GM12865 (cell line): ENCODE measurements at regions not wholly inside any gene's neighbourhood (a gene's known extent, or its start where the extent isn't known, plus 50 kb on each side); places are given as distances from the start of the nearest gene placed in this dataset.
"Not testable (repeated sequence)": the region's sequence is repeated elsewhere in the genome, so short reads cannot be mapped to it uniquely, and the experiment has no call there.

ENCODE experiments used
- DNase-seq: peaks from one replicate; pipeline ENCODE4 v3.0.0; 2010; ENCODE audit warnings: low read depth
- H3K4me3 ChIP-seq: 2 replicates; pipeline ENCODE4 v1.5.1; 2011; ENCODE audit warnings: mild to moderate bottlenecking, low read depth, low read length, control low read depth
- CTCF ChIP-seq: IDR thresholded peaks from 2 replicates; pipeline ENCODE4 v1.5.1; 2011; ENCODE audit warnings: low read length, control low read depth, low read depth, inconsistent platforms; ENCODE audit not compliant: insufficient read depth; ENCODE audit errors: missing control alignments

- H3K4me3 ChIP-seq = no peak overlapping the region
- no peak for DNase-seq
- no peak for TF ChIP-seq CTCF
Measured at GRCh38 chr15:100732211-100733055, 130.0 kb downstream of the ASB7 start.

- no peak overlapping the region for H3K4me3 ChIP-seq
- DNase-seq = no peak
- no peak for TF ChIP-seq CTCF
Measured at GRCh38 chr15:100733101-100733842, 130.9 kb downstream of the ASB7 start.

- not testable (repeated sequence) for DNase-seq, H3K4me3 ChIP-seq
Measured at GRCh38 chr15:100733843-100734185, 131.4 kb downstream of the ASB7 start.

DNA sequence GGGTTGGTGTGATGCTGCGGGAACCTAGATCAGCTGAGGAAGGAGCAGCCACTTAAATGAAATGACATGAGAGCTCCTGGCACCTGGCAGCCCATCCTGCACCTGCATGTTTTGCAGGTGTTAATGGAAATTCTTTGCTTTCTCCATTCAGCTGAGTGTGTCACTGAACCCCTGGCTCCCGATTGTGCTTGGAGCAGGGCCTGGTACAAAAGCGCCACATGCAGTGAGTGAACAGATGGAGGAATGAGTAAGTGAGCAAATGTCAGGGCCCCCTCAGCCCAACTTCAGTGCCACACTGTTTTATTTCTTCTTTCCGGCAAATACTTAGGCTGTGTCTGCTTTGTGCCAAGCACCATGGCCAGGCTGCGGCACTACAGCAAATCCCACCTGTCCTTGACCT lies 132.2 kb downstream of the ASB7 start:
- no peak overlapping the region for H3K4me3 ChIP-seq
- no peak for DNase-seq
- no peak for TF ChIP-seq CTCF

DNA sequence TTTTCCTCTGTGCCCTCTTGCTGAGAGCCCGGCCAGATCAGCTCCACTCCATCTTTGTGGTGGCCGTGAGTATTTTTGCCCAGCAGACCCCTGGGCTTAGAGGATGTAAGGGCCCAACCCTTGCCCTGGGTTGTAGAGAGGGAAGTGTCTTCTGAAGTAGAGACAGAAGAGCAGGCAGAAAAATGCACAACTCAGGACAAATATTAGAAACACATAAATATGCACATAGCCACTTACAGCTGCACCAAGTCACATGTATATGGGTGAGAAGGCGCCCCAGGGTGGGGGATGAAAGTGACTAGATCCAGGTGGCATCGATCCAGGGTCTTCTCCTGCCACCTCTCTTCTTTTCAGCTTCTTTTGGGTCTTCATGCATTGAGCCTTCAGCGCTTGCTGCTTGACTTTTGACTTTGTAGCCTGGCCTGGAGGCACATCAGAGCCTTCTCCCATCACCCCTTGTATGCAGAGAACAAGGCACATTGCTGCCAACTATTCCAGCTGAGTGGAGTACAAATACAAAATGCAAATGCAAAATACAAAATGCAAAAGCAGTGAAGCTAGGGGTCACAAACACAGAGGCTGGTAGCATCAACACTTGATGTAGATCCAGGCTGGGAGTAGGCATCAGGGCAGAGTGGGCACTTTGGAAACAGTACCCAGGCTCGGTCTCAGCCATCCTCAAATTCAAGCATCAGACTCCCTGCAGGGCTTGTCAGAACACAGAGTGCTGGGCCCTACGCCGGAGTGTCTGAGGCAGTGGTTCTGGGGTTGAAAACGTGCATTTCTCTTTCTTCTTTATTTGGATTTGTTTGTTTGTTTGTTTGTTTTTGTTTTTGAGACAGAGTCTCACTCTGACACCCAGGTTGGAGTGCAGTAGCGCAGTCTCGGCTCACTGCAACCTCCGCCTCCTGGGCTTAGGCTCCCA lies 133.0 kb downstream of the ASB7 start:
- DNase-seq = no peak
- H3K4me3 ChIP-seq = no peak overlapping the region
- no peak for TF ChIP-seq CTCF

DNA sequence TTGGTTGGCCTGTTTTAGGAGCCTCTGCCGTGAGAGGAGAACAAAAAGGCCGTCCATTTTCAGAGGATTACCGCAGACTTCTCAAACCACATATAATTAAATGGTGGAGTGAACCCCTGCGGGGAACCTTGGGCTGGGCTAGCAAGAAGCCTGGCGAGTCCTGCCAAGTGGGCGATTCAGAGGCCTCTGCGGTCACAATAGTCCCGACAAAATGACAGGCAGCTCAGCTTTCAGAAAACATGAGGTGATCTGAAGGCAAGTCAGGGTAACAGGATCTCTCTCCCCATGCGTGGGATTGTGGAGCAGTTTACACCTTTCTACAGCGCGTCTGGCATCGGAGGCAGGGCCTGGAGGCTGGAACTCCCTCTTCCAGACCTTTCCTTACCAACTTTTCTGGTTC lies 134.8 kb downstream of the ASB7 start:
- no peak for DNase-seq
- no peak for TF ChIP-seq CTCF
- H3K4me3 ChIP-seq = no peak overlapping the region

DNA sequence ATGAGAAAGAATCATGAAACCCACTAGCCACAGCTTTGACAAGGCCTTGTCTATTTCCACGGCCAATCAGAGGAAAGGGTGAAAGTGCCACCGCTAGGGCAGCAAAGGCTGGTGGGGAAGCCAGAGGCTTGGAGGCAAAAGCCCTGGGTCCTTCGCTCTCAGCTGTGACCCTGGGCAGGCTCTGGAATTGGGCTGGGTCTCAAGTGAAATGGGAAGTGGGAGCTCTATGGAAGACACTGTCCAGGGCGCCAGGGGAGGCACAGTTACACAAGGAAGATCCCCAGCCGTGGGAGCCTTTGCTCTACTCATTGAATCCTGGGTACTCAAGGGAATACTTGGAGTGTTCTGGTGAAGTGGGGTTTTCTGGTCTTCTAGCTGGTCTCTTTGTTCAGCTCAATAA lies 136.2 kb downstream of the ASB7 start:
- TF ChIP-seq CTCF = no peak
- no peak overlapping the region for H3K4me3 ChIP-seq
- no peak for DNase-seq
